PFSK-1 (cell line): ENCODE measurements at regions not wholly inside any gene's neighbourhood (a gene's known extent, or its start where the extent isn't known, plus 50 kb on each side); places are given as distances from the start of the nearest gene placed in this dataset.

Source experiments
- POLR2AphosphoS5 ChIP-seq: IDR thresholded peaks from 2 replicates; pipeline ENCODE4 v1.6.1; 2012; ENCODE audit warnings: low read depth, mild to moderate bottlenecking, control low read depth, low read length, moderate library complexity
- SIN3A ChIP-seq: IDR thresholded peaks from 2 replicates; pipeline ENCODE4 v1.6.1; 2012; ENCODE audit warnings: mild to moderate bottlenecking, low read length, moderate library complexity, borderline replicate concordance; ENCODE audit not compliant: insufficient read depth
- TAF1 ChIP-seq: IDR thresholded peaks from 2 replicates; pipeline ENCODE4 v1.6.1; 2012; ENCODE audit warnings: low read length, control low read depth, borderline replicate concordance; ENCODE audit not compliant: insufficient read depth
- TF ChIP-seq, protein P1 (sequence below), 2 experiments: IDR thresholded peaks; 2 replicates each; pipeline versions ENCODE4 v1.6.1 to v1.8.0; 2011 to 2012; ENCODE audit warnings: low read depth in 2 of 2, low read length in 2 of 2, control low read depth in 1 of 2, inconsistent platforms in 1 of 2, mild to moderate bottlenecking in 1 of 2, moderate library complexity in 1 of 2; ENCODE audit not compliant: insufficient read depth in 1 of 2

DNA sequence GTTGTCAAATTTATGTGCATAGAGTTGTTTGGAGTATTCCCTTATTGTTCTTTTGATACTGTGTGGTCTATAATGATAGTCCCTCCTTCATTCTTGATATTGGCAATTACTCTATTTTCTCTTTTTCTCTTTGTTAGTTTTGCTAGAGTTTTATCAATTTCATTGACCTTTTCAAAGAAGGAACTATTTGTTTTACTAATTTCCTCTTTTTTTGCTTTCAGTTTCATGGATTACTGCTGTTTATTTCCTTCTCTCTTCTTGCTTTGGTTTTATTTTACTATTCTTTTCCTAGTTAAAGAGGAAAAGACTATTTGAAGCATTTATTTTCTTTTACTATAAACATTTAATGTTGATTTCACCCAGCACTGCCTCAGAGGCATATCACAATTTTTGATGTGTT is 250.9 kb upstream of the PELI2 start:
- TF ChIP-seq POLR2AphosphoS5: no peak
- TF ChIP-seq, protein P1, sequence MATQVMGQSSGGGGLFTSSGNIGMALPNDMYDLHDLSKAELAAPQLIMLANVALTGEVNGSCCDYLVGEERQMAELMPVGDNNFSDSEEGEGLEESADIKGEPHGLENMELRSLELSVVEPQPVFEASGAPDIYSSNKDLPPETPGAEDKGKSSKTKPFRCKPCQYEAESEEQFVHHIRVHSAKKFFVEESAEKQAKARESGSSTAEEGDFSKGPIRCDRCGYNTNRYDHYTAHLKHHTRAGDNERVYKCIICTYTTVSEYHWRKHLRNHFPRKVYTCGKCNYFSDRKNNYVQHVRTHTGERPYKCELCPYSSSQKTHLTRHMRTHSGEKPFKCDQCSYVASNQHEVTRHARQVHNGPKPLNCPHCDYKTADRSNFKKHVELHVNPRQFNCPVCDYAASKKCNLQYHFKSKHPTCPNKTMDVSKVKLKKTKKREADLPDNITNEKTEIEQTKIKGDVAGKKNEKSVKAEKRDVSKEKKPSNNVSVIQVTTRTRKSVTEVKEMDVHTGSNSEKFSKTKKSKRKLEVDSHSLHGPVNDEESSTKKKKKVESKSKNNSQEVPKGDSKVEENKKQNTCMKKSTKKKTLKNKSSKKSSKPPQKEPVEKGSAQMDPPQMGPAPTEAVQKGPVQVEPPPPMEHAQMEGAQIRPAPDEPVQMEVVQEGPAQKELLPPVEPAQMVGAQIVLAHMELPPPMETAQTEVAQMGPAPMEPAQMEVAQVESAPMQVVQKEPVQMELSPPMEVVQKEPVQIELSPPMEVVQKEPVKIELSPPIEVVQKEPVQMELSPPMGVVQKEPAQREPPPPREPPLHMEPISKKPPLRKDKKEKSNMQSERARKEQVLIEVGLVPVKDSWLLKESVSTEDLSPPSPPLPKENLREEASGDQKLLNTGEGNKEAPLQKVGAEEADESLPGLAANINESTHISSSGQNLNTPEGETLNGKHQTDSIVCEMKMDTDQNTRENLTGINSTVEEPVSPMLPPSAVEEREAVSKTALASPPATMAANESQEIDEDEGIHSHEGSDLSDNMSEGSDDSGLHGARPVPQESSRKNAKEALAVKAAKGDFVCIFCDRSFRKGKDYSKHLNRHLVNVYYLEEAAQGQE (IDR thresholded peaks at IDR 0.05; ENCODE audit: insufficient read depth in 1 of 2, low read depth in 2 of 2, low read length in 2 of 2): no peak
- TF ChIP-seq TAF1: no peak
- TF ChIP-seq SIN3A: no peak
